VCaP (cell line): ENCODE measurements at regions not wholly inside any gene's neighbourhood (a gene's known extent, or its start where the extent isn't known, plus 50 kb on each side); places are given as distances from the start of the nearest gene placed in this dataset.

Experiments used
- H3K27ac ChIP-seq: fragments of 450-650 bp; 2 replicates; pipeline ENCODE4 v1.5.1; 2017
- TF ChIP-seq, protein P1 (sequence below): fragments of 450-650 bp; conservative IDR thresholded peaks from 2 replicates; pipeline ENCODE4 v1.5.1; 2017; ENCODE audit warnings: mild to moderate bottlenecking, moderate library complexity

- no peak overlapping the region for H3K27ac ChIP-seq
Observed at GRCh38 chr18:22300665-22301636, 116.8 kb downstream of the CTAGE1 start.

GRCh38 chr18:22297008-22297407 lies 120.7 kb downstream of the CTAGE1 start:
- H3K27ac ChIP-seq: no peak overlapping the region
- TF ChIP-seq, protein P1, sequence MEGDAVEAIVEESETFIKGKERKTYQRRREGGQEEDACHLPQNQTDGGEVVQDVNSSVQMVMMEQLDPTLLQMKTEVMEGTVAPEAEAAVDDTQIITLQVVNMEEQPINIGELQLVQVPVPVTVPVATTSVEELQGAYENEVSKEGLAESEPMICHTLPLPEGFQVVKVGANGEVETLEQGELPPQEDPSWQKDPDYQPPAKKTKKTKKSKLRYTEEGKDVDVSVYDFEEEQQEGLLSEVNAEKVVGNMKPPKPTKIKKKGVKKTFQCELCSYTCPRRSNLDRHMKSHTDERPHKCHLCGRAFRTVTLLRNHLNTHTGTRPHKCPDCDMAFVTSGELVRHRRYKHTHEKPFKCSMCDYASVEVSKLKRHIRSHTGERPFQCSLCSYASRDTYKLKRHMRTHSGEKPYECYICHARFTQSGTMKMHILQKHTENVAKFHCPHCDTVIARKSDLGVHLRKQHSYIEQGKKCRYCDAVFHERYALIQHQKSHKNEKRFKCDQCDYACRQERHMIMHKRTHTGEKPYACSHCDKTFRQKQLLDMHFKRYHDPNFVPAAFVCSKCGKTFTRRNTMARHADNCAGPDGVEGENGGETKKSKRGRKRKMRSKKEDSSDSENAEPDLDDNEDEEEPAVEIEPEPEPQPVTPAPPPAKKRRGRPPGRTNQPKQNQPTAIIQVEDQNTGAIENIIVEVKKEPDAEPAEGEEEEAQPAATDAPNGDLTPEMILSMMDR: no peak

More at GRCh38 chr18:22300665-22301636, 116.8 kb downstream of the CTAGE1 start:
- TF ChIP-seq, protein P1: no peak

- H3K27ac ChIP-seq: no peak overlapping the region
- TF ChIP-seq, protein P1: no peak
Observed at GRCh38 chr18:22296304-22296703, 121.4 kb downstream of the CTAGE1 start.

DNA sequence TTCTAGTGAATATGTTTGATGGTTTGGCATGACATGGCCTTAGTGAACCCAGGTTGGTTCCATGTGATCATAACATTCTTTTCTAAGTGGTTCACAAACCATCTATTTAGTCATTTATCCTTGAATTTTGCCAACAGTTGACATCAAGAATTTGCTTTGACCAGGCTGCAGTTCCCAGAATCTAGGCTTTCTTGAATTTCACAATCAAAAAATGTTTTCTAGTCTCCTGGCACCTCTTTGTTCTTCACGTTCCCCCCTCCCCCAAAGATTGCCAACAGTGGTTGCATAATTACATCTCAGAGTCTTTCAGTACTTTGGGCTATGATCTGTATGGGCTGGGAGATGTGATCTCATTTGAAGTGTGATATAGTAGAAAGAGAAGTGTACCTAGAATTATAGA lies 124.0 kb downstream of the GATA6 start:
- H3K27ac ChIP-seq: no peak overlapping the region
- TF ChIP-seq, protein P1: no peak

DNA sequence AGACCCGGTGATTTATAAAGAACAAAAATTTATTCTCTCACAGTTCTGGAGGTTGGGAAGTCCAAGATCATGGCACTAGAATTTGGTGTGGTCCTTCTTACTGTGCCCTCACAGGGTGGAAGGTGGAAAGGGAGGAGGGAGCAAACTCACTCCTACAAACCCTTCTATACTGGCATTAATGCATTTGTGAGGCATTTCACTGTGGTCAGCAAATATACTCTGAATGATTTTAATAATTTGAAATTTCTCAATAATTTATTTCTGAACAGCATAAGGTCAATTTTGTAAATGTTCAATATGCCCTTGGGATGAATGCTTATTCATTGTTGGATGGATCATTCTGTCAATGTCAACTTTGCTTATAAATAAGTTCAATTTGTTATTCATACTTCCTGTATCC lies 120.6 kb downstream of the GATA6 start:
- TF ChIP-seq, protein P1: no peak
- H3K27ac ChIP-seq: no peak overlapping the region

DNA sequence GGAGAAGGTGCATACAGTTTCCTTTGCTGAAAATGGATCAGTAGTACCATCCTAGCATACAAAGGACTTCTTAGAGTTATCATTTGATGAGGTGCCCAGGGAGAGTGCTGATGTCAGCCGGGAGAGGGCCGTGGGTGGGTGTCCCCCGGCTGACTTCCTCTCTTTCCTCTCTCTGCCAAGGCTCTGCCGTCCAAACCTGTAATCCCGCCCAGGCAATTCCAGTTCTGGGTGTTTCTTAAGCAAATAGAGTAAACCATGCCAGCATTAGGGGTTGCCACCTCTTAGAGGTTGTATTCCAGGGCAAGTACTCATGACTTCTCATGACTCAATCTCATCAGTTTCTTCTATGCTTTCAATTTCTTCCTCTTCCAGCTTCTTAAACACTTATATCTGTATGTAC lies 117.2 kb downstream of the GATA6 start:
- TF ChIP-seq, protein P1: no peak
- no peak overlapping the region for H3K27ac ChIP-seq

DNA sequence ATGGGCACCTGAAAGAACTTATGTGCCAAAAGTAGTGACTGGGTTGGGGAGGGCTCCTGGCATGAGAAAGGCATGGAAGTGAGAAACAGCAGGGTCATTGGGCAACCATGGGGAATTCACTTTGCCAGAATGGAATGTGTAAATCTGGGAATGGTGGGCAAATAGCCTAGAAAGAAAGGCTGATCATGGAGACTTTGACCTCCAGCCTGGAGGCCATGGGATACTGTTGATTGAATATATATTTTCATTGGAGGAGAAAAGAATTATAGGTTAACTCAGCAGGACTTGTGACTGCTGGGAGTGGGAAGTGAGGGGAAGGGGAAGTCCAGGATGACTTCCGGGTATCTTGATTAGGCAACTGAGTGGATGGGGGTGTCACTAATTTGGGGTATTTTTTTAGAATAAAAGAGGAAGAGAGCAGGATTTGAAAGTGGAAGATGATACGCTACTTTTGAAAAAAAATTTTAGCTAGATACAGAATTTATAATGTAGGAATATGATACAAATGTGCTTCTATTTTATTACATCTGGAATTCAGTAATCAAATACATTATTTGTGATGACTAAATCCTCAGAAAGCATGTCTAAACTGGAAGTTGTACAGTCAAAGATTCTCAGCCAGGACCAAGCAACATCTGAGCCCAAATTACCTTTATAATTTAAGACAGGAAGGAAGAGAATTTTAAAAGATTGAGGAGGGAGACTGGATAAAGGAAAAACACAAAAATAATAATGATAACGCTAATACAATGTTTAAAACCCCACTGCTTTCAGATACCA lies 116.2 kb downstream of the GATA6 start:
- no peak overlapping the region for H3K27ac ChIP-seq
- TF ChIP-seq, protein P1: no peak
